ENCODE measurements at regions not wholly inside any gene's neighbourhood (a gene's known extent, or its start where the extent isn't known, plus 50 kb on each side); places are given as distances from the start of the nearest gene placed in this dataset.

DNA sequence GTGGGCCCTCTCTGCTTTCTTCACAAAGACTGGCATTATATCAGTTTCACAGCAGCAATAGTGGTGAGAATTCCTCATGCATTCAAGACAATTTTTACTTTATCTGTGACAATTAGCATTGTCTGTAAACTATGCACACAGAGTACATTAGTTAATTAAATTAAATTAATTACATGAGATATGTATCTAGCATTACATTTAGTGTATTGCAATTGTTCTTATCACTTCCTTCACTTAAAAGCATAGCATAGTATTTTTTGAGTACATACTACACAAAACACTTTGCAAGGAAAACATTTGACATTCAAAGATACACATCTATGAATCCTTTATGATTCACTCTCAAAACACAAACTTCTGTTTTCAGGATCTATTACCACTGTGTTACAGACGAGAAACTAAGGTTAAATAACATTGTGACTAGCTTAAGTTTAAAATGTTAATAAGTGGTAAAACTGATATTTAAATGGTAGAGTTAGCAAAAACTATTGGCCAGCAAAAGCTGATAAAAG, 1542.6 kb downstream of the PLA2G4A start (continued):
- TF ChIP-seq, protein P1, sequence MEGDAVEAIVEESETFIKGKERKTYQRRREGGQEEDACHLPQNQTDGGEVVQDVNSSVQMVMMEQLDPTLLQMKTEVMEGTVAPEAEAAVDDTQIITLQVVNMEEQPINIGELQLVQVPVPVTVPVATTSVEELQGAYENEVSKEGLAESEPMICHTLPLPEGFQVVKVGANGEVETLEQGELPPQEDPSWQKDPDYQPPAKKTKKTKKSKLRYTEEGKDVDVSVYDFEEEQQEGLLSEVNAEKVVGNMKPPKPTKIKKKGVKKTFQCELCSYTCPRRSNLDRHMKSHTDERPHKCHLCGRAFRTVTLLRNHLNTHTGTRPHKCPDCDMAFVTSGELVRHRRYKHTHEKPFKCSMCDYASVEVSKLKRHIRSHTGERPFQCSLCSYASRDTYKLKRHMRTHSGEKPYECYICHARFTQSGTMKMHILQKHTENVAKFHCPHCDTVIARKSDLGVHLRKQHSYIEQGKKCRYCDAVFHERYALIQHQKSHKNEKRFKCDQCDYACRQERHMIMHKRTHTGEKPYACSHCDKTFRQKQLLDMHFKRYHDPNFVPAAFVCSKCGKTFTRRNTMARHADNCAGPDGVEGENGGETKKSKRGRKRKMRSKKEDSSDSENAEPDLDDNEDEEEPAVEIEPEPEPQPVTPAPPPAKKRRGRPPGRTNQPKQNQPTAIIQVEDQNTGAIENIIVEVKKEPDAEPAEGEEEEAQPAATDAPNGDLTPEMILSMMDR (IDR thresholded peaks at IDR 0.05; ENCODE audit: low read depth, low read length, missing input control) = no peak
- TF ChIP-seq JUND (IDR thresholded peaks at IDR 0.05) (no peak), EGR1 (IDR thresholded peaks at IDR 0.05; ENCODE audit: low read depth in 2 of 2) (no peak), FOXA1 (IDR thresholded peaks at IDR 0.05) (no peak)

DNA sequence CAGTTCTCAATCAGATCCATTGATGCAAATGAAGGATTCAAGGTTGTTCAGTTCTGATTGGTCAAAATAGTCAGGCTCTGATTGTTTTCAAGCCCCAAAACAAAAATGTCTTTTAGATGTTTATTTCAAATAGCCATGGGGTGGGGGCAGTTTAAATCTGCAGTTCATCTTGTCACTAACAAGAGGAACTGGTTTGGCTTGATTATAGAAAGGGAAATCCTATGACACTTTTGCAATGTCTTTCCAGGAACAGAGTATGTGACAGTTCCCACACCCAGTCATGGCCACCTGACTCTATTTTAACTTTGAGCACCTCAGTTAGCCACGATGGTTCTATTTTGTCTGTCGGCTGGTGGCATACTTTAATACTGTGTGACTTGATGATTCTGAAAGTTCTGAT, 1544.1 kb downstream of the PLA2G4A start:
- Histone ChIP-seq H3K27me3 (ENCODE audit: control insufficient read depth in 4 of 4, insufficient read depth in 4 of 4, low read length in 3 of 4) (no peaks in the 10 kb centered on the region), H3K4me1 (ENCODE audit: control insufficient read depth in 4 of 4, insufficient read depth in 4 of 4, low read length in 3 of 4) (no peaks in the 10 kb centered on the region), H3K4me3 (ENCODE audit: low read depth in 1 of 3, low read length in 3 of 3) (no peak overlapping the region), H3K9me3 (ENCODE audit: control insufficient read depth in 4 of 4, low read length in 3 of 4) (no peaks in the 10 kb centered on the region), H3K27ac (ENCODE audit: low read depth in 1 of 2, low read length in 2 of 2) (no peak overlapping the region), H3K36me3 (ENCODE audit: control insufficient read depth in 4 of 4, insufficient read depth in 3 of 4, low read depth in 1 of 4, low read length in 3 of 4) (no peaks in the 10 kb centered on the region), H3K9ac (ENCODE audit: low read depth in 1 of 2, low read length in 2 of 2) (no peak overlapping the region)
- 76% methylated on average over 2 of the region's 2 CpGs for WGBS
- DNase-seq (ENCODE audit: low spot score) = no peak
- TF ChIP-seq EGR1 (IDR thresholded peaks at IDR 0.05; ENCODE audit: low read depth in 2 of 2) = no peak
- no peak for TF ChIP-seq JUND (IDR thresholded peaks at IDR 0.05)

DNA sequence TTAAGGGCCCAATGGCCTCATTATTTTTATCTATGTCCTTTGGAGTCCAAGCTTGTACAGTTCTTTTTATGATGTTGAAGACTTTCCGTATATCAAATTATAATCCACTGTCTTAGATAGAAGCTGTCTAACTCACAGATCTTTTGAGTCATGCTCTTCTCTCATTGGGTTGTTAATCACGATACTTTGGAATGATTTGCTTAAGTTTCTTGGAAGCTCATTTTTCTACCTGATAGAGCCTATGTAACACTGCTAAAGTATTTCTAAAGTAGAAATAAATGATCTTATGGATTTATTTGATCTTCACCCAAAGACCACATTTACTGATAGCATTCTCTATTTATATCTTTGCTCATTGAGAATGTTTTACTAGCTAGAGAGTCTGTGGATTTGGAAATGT, 1554.1 kb downstream of the PLA2G4A start:
- H3K27ac ChIP-seq (ENCODE audit: low read depth in 1 of 2, low read length in 2 of 2) = no peak overlapping the region
- no peak overlapping the region for H3K9ac ChIP-seq (ENCODE audit: low read depth in 1 of 2, low read length in 2 of 2)
- no peaks in the 10 kb centered on the region for H3K9me3 ChIP-seq (ENCODE audit: control insufficient read depth in 4 of 4, low read length in 3 of 4)
- DNase-seq (ENCODE audit: low spot score) = no peak
- no peak overlapping the region for H3K4me3 ChIP-seq (ENCODE audit: low read depth in 1 of 3, low read length in 3 of 3)
- TF ChIP-seq, protein P2, sequence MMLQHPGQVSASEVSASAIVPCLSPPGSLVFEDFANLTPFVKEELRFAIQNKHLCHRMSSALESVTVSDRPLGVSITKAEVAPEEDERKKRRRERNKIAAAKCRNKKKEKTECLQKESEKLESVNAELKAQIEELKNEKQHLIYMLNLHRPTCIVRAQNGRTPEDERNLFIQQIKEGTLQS (IDR thresholded peaks at IDR 0.05) = no peak
- TF ChIP-seq FOXA2 (IDR thresholded peaks at IDR 0.05) (no peak), RXRA (IDR thresholded peaks at IDR 0.05) (no peak)
- H3K27me3 ChIP-seq (ENCODE audit: control insufficient read depth in 4 of 4, insufficient read depth in 4 of 4, low read length in 3 of 4) = peaks cover 0 to 3% (median 0%) of the 10 kb centered on the region in 4 donors
- H3K36me3 ChIP-seq (ENCODE audit: control insufficient read depth in 4 of 4, insufficient read depth in 3 of 4, low read depth in 1 of 4, low read length in 3 of 4) = no peaks in the 10 kb centered on the region
- 79% methylated on average over 2 of the region's 2 CpGs for WGBS
- no peaks in the 10 kb centered on the region for H3K4me1 ChIP-seq (ENCODE audit: control insufficient read depth in 4 of 4, insufficient read depth in 4 of 4, low read length in 3 of 4)

DNA sequence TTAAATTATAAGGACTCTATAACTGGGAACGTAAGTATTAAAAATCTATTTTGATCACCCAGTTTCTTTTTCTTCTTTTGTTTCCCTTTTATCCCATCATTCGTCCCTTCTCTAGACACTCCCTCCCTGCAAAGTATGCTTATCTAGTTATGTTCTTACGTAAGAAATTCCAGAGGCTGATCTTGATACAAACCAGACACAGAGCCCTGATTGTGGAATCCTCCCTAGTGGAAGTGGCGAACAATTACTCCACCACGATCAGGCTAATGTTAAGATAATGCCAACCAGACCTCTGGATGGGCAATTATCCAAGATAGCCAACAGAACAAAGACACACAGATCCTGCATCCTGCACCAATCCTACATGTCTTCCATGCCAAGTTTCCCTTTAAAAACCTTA, 1557.4 kb downstream of the PLA2G4A start:
- TF ChIP-seq, protein P2 (IDR thresholded peaks at IDR 0.05) = no peak
- TF ChIP-seq HNF4G (IDR thresholded peaks at IDR 0.05) (no peak), YY1 (IDR thresholded peaks at IDR 0.05) (no peak), NR2F2 (IDR thresholded peaks at IDR 0.05) (no peak), EGR1 (IDR thresholded peaks at IDR 0.05; ENCODE audit: low read depth in 2 of 2) (no peak)
- TF ChIP-seq, protein P1 (IDR thresholded peaks at IDR 0.05; ENCODE audit: low read depth, low read length, missing input control) = no peak
- TF ChIP-seq, protein P3, sequence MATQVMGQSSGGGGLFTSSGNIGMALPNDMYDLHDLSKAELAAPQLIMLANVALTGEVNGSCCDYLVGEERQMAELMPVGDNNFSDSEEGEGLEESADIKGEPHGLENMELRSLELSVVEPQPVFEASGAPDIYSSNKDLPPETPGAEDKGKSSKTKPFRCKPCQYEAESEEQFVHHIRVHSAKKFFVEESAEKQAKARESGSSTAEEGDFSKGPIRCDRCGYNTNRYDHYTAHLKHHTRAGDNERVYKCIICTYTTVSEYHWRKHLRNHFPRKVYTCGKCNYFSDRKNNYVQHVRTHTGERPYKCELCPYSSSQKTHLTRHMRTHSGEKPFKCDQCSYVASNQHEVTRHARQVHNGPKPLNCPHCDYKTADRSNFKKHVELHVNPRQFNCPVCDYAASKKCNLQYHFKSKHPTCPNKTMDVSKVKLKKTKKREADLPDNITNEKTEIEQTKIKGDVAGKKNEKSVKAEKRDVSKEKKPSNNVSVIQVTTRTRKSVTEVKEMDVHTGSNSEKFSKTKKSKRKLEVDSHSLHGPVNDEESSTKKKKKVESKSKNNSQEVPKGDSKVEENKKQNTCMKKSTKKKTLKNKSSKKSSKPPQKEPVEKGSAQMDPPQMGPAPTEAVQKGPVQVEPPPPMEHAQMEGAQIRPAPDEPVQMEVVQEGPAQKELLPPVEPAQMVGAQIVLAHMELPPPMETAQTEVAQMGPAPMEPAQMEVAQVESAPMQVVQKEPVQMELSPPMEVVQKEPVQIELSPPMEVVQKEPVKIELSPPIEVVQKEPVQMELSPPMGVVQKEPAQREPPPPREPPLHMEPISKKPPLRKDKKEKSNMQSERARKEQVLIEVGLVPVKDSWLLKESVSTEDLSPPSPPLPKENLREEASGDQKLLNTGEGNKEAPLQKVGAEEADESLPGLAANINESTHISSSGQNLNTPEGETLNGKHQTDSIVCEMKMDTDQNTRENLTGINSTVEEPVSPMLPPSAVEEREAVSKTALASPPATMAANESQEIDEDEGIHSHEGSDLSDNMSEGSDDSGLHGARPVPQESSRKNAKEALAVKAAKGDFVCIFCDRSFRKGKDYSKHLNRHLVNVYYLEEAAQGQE (IDR thresholded peaks at IDR 0.05) = no peak
- TF ChIP-seq, protein P4, sequence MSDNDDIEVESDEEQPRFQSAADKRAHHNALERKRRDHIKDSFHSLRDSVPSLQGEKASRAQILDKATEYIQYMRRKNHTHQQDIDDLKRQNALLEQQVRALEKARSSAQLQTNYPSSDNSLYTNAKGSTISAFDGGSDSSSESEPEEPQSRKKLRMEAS (IDR thresholded peaks at IDR 0.05) = no peak
- Histone ChIP-seq H3K4me3 (ENCODE audit: low read depth in 1 of 3, low read length in 3 of 3) (no peak overlapping the region), H3K4me1 (ENCODE audit: control insufficient read depth in 4 of 4, insufficient read depth in 4 of 4, low read length in 3 of 4) (no peaks in the 10 kb centered on the region), H3K27ac (ENCODE audit: low read depth in 1 of 2, low read length in 2 of 2) (no peak overlapping the region), H3K9me3 (ENCODE audit: control insufficient read depth in 4 of 4, low read length in 3 of 4) (no peaks in the 10 kb centered on the region), H3K9ac (ENCODE audit: low read depth in 1 of 2, low read length in 2 of 2) (no peak overlapping the region), H3K36me3 (ENCODE audit: control insufficient read depth in 4 of 4, insufficient read depth in 3 of 4, low read depth in 1 of 4, low read length in 3 of 4) (no peaks in the 10 kb centered on the region), H3K27me3 (ENCODE audit: control insufficient read depth in 4 of 4, insufficient read depth in 4 of 4, low read length in 3 of 4) (no peaks in the 10 kb centered on the region)
- no peak for DNase-seq (ENCODE audit: low spot score)
- 66% methylated on average over 5 of the region's 5 CpGs for WGBS

All from liver (tissue), 8 donors.